HG02610 (cell line): ENCODE measurements at regions not wholly inside any gene's neighbourhood (a gene's known extent, or its start where the extent isn't known, plus 50 kb on each side); places are given as distances from the start of the nearest gene placed in this dataset.

Source experiments
- ATAC-seq: cut with Tn5 transposase; IDR thresholded peaks from one replicate; pipeline ENCODE4 v1.9.1; 2021; ENCODE audit warnings: mild to moderate bottlenecking, moderate library complexity; ENCODE audit not compliant: unreplicated experiment

GRCh38 chr3:31275038-31275572 is 257.6 kb upstream of the STT3B start:
- ATAC-seq, result no peak

- no peak for ATAC-seq
Measured at GRCh38 chr3:31275583-31275982, 257.1 kb upstream of the STT3B start.

GRCh38 chr3:31277582-31277981 is 255.1 kb upstream of the STT3B start:
- ATAC-seq, result no peak

GRCh38 chr3:31278532-31278931 is 254.2 kb upstream of the STT3B start:
- no peak for ATAC-seq

- no peak for ATAC-seq
Measured at GRCh38 chr3:31284776-31285175, 247.9 kb upstream of the STT3B start.

GRCh38 chr3:31285833-31286486 is 246.8 kb upstream of the STT3B start:
- ATAC-seq, result no peak

GRCh38 chr3:31288224-31288623 is 244.5 kb upstream of the STT3B start:
- no peak for ATAC-seq

- ATAC-seq, result no peak
Measured at GRCh38 chr3:31288641-31289100, 244.1 kb upstream of the STT3B start.

GRCh38 chr3:31289584-31289983 is 243.1 kb upstream of the STT3B start:
- no peak for ATAC-seq

GRCh38 chr3:31290046-31290445 is 242.7 kb upstream of the STT3B start:
- ATAC-seq, result no peak

GRCh38 chr3:31291818-31292217 is 240.9 kb upstream of the STT3B start:
- no peak for ATAC-seq

- ATAC-seq, result no peak
Measured at GRCh38 chr3:31294430-31295149, 238.1 kb upstream of the STT3B start.

- no peak for ATAC-seq
Measured at GRCh38 chr3:31295150-31295765, 237.5 kb upstream of the STT3B start.

- ATAC-seq, result no peak
Measured at GRCh38 chr3:31297726-31298298, 234.9 kb upstream of the STT3B start.

- no peak for ATAC-seq
Measured at GRCh38 chr3:31300456-31301443, 232.0 kb upstream of the STT3B start.

- no peak for ATAC-seq
Measured at GRCh38 chr3:31302343-31302742, 230.4 kb upstream of the STT3B start.

- ATAC-seq, result no peak
Measured at GRCh38 chr3:31305340-31305739, 227.4 kb upstream of the STT3B start.

GRCh38 chr3:31307131-31307785 is 225.5 kb upstream of the STT3B start:
- no peak for ATAC-seq

GRCh38 chr3:31311559-31311958 is 221.2 kb upstream of the STT3B start:
- ATAC-seq, result no peak

GRCh38 chr3:31312400-31312799 is 220.3 kb upstream of the STT3B start:
- no peak for ATAC-seq
